HG03565 (cell line): ENCODE measurements at regions not wholly inside any gene's neighbourhood (a gene's known extent, or its start where the extent isn't known, plus 50 kb on each side); places are given as distances from the start of the nearest gene placed in this dataset.
"Not testable (repeated sequence)": the region's sequence is repeated elsewhere in the genome, so short reads cannot be mapped to it uniquely, and the experiment has no call there.

ENCODE experiments used
- ATAC-seq: cut with Tn5 transposase; IDR thresholded peaks from one replicate; pipeline ENCODE4 v1.9.1; 2021; ENCODE audit warnings: mild to moderate bottlenecking, moderate library complexity; ENCODE audit not compliant: unreplicated experiment

DNA sequence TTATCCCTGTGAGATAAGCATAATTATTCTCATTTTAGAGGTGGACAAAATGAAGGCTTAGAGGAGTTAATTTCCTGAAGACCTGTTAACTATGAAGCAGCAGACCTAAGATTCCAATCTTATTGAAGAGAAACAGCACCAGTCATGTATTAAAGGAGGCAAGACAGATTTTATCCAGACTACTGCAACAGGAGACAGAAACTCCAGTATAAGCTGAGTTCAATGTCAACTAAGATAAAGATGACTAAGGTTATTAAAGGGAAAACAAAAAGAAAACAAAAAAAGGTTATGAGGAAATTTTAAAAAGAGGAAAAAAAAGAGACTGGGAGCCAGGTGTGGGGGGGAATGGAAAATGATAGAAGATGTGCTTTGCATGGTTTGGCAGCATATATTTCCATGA, 707.7 kb upstream of the NR2F2 start:
- ATAC-seq: no peak

DNA sequence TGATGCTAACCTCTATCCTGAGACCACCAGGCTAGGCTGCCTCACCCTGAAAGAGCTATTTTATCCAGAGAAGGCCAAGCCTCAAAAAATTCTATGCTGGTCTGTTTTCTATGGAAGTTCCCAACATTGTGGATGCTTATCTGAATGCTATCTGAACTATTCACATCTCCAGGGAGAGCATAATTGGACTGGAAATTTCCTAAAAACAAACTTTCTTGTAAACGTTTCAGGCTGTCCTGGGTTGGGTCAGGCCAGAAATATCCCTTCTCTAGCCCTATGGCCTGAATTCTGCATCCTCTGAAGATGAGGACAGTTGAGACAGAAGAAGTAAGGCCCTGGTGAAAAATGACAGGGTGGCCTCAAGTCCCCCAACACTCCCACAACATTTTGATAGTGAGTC, 706.4 kb upstream of the NR2F2 start:
- ATAC-seq: no peak

GRCh38 chr15:95624616-95625361, 705.7 kb upstream of the NR2F2 start:
- ATAC-seq: no peak

GRCh38 chr15:95626501-95627361, 703.8 kb upstream of the NR2F2 start:
- ATAC-seq: no peak

- no peak for ATAC-seq
Measured at GRCh38 chr15:95629503-95630168, 700.9 kb upstream of the NR2F2 start.

DNA sequence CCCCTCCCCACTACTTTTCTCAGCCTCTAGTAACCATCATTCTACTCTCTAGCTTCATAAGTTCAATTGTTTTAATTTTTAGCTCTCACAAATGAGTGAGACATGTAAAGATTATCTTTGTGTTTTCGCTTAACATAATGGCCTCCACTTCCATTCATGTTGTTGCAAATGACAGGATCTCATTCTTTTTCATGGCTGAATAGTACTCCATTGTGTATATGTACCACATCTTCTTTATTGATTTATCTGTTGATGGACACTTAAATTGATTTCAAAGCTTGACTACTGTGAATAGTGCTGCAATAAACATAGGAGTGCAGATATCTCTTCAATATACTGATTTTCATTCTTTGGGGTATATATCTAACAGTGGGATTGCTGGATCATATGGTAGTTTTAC, 699.8 kb upstream of the NR2F2 start:
- ATAC-seq: no peak

DNA sequence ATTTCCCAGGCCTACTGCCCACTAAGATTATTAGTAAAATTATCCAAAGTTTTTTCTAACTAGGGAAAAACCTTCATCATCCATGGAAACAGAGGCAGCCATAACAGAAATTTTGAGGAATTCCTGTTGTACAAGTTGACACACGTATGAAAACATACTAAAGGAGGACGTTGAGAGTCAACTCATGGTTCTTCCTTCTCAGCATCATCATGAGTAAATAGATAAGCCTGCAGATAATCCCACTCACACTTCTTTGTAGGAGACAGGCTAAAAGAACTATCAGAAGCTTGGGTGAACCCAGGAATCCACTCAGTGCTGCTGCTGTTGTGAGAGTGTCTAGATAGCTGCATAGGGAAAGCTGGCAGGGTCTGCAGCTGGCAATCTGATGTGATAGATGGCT, 694.8 kb upstream of the NR2F2 start:
- ATAC-seq: no peak

DNA sequence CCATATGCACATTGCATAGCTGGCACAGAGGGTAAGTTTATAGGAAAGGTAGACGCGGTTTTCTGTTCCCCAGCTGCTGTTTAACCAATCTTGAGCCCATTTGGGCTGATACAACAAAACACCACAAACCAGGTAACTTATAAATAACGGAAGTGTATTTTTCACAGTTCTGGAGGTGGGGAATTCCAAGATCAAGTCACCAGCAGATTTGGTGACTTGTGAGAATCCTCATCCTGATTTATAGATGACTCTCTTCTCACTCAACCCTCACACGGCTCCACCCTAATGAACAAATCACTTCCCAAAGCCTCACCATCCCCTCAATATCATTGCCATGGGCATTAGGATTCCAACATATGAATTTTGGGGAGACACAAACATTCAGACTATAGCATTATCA, 694.4 kb upstream of the NR2F2 start:
- ATAC-seq: no peak

GRCh38 chr15:95637234-95637633, 693.3 kb upstream of the NR2F2 start:
- not testable (repeated sequence) for ATAC-seq

DNA sequence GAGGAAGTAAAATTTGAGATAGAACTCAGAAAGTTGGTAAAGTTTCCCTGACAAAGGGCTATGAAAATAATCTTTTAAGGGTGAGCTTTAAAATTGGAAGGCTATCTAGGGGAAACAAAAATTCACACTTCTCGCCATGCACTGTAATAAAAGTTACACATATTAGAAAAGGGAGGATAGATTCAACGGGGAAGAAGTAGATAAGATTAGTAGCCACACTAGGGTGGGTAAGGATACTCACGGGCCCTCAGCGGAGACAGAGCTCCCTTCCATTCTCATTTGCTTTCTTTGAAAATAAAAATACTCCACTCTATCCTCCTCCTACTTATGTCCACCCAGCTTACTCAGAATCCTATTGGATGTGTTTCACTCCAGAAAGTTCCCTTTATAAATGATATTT, 691.3 kb upstream of the NR2F2 start:
- ATAC-seq: no peak

GRCh38 chr15:95644100-95644875, 686.2 kb upstream of the NR2F2 start:
- ATAC-seq: no peak

GRCh38 chr15:95645791-95646338, 684.6 kb upstream of the NR2F2 start:
- ATAC-seq: no peak

GRCh38 chr15:95646484-95647273, 683.8 kb upstream of the NR2F2 start:
- no peak for ATAC-seq

GRCh38 chr15:95647531-95648277, 682.8 kb upstream of the NR2F2 start:
- ATAC-seq: no peak

GRCh38 chr15:95653361-95653805, 677.1 kb upstream of the NR2F2 start:
- no peak for ATAC-seq

DNA sequence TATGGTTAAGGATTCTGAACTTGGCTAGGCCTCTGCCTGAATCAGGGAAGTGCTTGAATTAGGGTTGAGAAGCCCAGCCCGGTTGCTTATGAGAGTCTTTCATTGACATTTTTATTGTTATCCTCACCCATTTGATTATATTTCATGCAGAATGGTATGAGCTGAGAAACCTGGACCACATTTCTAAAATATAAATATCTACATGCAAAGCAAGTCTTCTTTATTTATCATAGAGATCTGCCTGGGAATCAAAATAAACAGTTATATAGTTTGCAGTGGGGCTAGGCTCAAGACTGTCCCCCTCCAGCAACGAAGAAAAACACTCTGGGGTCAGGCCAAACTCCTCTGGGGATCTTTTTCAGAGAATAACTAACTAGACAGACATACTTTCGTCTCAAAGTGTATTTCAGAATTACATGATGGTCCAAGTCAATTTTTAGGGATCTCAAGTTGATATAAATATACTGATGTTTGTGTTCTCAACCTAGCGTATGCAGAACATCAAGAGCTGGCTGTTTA, 675.4 kb upstream of the NR2F2 start:
- no peak for ATAC-seq

DNA sequence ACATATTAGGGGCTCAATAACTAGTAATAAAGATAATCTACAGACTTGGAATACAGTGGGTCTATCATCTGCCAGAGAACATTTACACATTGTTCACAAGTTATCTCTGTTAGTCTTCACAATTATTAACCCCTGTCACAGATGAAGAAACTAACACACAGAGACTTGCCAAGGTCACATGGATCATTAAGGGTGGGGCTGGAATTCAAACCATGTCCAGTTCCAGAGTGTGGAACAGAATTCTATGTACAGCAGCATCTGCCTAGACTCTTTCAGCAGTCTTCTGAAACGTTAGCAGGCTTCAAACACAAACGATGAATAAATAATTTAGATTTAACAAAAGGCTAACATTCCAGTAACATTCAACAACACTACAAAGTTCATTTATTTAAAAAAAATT, 673.9 kb upstream of the NR2F2 start:
- no peak for ATAC-seq

DNA sequence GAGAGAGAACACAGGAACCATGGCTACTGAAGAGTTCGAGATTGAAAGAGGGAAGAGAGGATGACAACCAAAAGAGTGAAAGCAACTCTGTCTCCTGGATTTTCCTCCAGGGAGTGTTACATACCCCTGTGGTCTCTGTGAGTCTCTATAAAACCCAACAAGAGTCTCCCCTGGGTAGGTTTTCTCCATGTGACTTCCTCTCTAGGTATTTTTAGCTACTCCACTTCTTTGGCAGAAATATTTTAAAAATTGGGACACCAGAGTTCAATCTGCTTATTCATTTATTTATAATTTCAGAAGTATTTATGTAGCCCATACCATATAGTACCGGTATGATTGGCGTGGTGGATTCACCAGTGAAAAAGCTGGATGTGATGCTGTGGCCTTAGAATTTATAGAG, 671.7 kb upstream of the NR2F2 start:
- ATAC-seq: no peak

DNA sequence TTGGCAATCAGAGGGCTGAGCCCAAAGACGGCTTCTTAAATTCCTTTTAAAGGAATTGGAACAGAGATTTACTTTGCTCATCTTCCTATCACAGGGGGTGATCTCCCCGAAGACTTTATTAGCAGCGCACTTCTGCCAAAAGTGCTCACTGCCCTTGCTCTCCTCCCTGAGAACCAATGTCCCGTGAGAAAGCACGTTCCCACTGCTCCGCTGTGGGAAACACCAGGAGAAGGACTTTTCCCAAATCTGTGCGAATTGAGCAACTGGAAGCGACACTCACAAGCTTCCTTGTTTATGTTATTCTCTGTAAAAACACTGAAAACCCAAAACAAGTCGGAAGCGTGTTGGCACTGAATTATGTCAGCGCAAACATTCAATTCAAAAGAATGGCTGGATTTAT, 670.8 kb upstream of the NR2F2 start:
- ATAC-seq: no peak
